Suprapubic skin (tissue), 3 donors: ENCODE measurements at regions not wholly inside any gene's neighbourhood (a gene's known extent, or its start where the extent isn't known, plus 50 kb on each side); places are given as distances from the start of the nearest gene placed in this dataset.

Source experiments
- POLR2A ChIP-seq, 2 donors: fragments of 450-650 bp; IDR thresholded peaks; one replicate each; pipeline ENCODE4 v1.6.1; 2017; ENCODE audit warnings: antibody characterized with exemption in 2 of 2, mild to moderate bottlenecking in 2 of 2, moderate library complexity in 2 of 2
- TF ChIP-seq, protein P1 (sequence below), 2 donors: fragments of 200-600 bp in 1 of 2; fragments of 450-650 bp in 1 of 2; sonication (generic) in 1 of 2; IDR thresholded peaks; one replicate each; pipeline ENCODE4 v1.5.1; 2016 to 2019; ENCODE audit warnings: antibody characterized with exemption in 2 of 2, mild to moderate bottlenecking in 1 of 2, moderate library complexity in 1 of 2

DNA sequence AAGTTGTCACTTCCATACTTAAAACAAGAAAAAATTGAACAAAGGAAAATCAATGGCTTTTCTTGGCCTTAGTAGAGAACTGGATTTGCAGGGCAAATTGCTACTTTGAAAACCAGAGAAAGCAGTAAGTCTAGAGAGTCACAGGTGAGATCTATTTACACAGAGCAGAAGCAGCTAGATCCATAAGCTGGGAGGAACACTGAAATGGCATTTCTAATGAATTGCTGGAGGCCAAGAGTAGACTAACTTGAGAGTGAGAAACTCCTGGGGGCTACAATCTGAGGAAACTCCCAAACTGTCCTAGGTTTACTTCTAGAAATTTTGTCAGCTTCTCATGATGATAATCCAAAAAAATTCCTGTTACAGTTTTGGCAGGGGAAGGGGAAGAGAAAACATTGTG, 133.3 kb downstream of the SPCS3 start:
- no peak for TF ChIP-seq POLR2A (IDR thresholded peaks at IDR 0.05)
- TF ChIP-seq, protein P1, sequence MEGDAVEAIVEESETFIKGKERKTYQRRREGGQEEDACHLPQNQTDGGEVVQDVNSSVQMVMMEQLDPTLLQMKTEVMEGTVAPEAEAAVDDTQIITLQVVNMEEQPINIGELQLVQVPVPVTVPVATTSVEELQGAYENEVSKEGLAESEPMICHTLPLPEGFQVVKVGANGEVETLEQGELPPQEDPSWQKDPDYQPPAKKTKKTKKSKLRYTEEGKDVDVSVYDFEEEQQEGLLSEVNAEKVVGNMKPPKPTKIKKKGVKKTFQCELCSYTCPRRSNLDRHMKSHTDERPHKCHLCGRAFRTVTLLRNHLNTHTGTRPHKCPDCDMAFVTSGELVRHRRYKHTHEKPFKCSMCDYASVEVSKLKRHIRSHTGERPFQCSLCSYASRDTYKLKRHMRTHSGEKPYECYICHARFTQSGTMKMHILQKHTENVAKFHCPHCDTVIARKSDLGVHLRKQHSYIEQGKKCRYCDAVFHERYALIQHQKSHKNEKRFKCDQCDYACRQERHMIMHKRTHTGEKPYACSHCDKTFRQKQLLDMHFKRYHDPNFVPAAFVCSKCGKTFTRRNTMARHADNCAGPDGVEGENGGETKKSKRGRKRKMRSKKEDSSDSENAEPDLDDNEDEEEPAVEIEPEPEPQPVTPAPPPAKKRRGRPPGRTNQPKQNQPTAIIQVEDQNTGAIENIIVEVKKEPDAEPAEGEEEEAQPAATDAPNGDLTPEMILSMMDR (IDR thresholded peaks at IDR 0.05), result no peak
